T-cell (primary cell): ENCODE measurements at regions not wholly inside any gene's neighbourhood (a gene's known extent, or its start where the extent isn't known, plus 50 kb on each side); places are given as distances from the start of the nearest gene placed in this dataset.
"Not testable (repeated sequence)": the region's sequence is repeated elsewhere in the genome, so short reads cannot be mapped to it uniquely, and the experiment has no call there.

Experiments
- ATAC-seq, 4 experiments: fragments of 200-7000 bp in 3 of 4; fragments of 150-1000 bp in 1 of 4; cut with Tn5 transposase; replicated peaks in 1 of 4; 1 replicate in 3 of 4; 2 replicates in 1 of 4; pipeline ENCODE4 v1.10.0; 2021; ENCODE audit warnings: moderate library complexity in 3 of 4, mild to moderate bottlenecking in 2 of 4, moderate number of reproducible peaks in 1 of 4
- CTCF ChIA-PET, 2 donors: fragments of 300-600 bp; sonication (Branson Sonifier 250); formaldehyde crosslinking; loops; one replicate each; lab custom pipeline; 2022; ENCODE audit warnings: antibody characterized with exemption in 2 of 2; lab: Charles Lee
- POLR2A ChIA-PET, 2 donors: fragments of 300-600 bp; sonication (Branson Sonifier 250); formaldehyde crosslinking; loops; one replicate each; lab custom pipeline; 2022; ENCODE audit warnings: antibody characterized with exemption in 2 of 2; lab: Charles Lee
- DNase-seq, 35 experiments: peaks; one replicate each; pipeline versions ENCODE4 v3.0.0 to v3.0.0-alpha.2; 2013 to 2023
- H3K27ac ChIP-seq: one replicate; pipeline ENCODE4 v1.5.1; 2013; ENCODE audit warnings: low read length
- H3K27me3 ChIP-seq, 2 experiments: replicated peaks in 1 of 2; 1 replicate in 1 of 2; 2 replicates in 1 of 2; pipeline versions ENCODE4 v1.6.1 to v1.7.0; 2013; ENCODE audit warnings: low read length in 1 of 2, mixed read lengths in 1 of 2; ENCODE audit not compliant: control insufficient read depth in 2 of 2, insufficient read depth in 2 of 2; ENCODE audit errors: extremely low read depth in 1 of 2
- H3K36me3 ChIP-seq, 2 donors: 1 replicate in 1 of 2; 2 replicates in 1 of 2; pipeline versions ENCODE4 v1.6.1 to v1.7.0; 2013; ENCODE audit warnings: low read length in 1 of 2; ENCODE audit not compliant: control insufficient read depth in 2 of 2, insufficient read depth in 1 of 2; ENCODE audit errors: extremely low read depth in 1 of 2
- H3K4me1 ChIP-seq, 2 experiments: 1 replicate in 1 of 2; 2 replicates in 1 of 2; pipeline versions ENCODE4 v1.6.1 to v1.7.0; 2013; ENCODE audit warnings: low read length in 2 of 2, mixed read lengths in 1 of 2; ENCODE audit not compliant: insufficient read depth in 2 of 2, control insufficient read depth in 1 of 2; ENCODE audit errors: extremely low read depth in 1 of 2
- H3K4me3 ChIP-seq, 2 donors: 1 replicate in 1 of 2; 2 replicates in 1 of 2; pipeline versions ENCODE4 v1.5.1 to v1.7.0; 2013; ENCODE audit warnings: mild to moderate bottlenecking in 2 of 2, low read length in 1 of 2, moderate library complexity in 1 of 2; ENCODE audit not compliant: control insufficient read depth in 1 of 2; ENCODE audit errors: extremely low read depth in 1 of 2
- H3K9me3 ChIP-seq: 2 replicates; pipeline ENCODE4 v1.7.0; 2013
- H3K27ac Mint-ChIP-seq, 2 donors: one replicate each; pipeline ENCODE4 v1.8.0; 2020 to 2021; ENCODE audit warnings: mild to moderate bottlenecking in 2 of 2, mixed read lengths in 2 of 2
- H3K27me3 Mint-ChIP-seq, 2 donors: one replicate each; pipeline ENCODE4 v1.8.0; 2021 to 2022; ENCODE audit warnings: mixed read lengths in 2 of 2
- H3K36me3 Mint-ChIP-seq: one replicate; pipeline ENCODE4 v1.8.0; 2021; ENCODE audit warnings: mixed read lengths
- H3K4me1 Mint-ChIP-seq, 3 donors: one replicate each; pipeline ENCODE4 v1.8.0; 2020 to 2022; ENCODE audit warnings: mixed read lengths in 3 of 3, mild to moderate bottlenecking in 1 of 3
- H3K4me3 Mint-ChIP-seq, 3 donors: one replicate each; pipeline ENCODE4 v1.8.0; 2020 to 2022; ENCODE audit warnings: mild to moderate bottlenecking in 3 of 3, mixed read lengths in 3 of 3, moderate library complexity in 3 of 3
- H3K9me3 Mint-ChIP-seq, 3 donors: one replicate each; pipeline ENCODE4 v1.8.0; 2020 to 2022; ENCODE audit warnings: mixed read lengths in 3 of 3
- WGBS: methylation state at CpG from one replicate; pipeline ENCODE4 v1.1.5; 2013; ENCODE audit warnings: missing lambda C conversion rate; ENCODE audit not compliant: insufficient coverage; 5-methylcytosine and 5-hydroxymethylcytosine counted together

- no peak for ATAC-seq
- Histone ChIP-seq H3K4me3 (no peak overlapping the region), H3K4me1 (no peaks in the 10 kb centered on the region), H3K9me3 (no peaks in the 10 kb centered on the region), H3K27ac (no peak overlapping the region), H3K36me3 (no peaks in the 10 kb centered on the region), H3K27me3 (peaks cover 0 to 9% of the 10 kb centered on the region in 2 experiments)
- H3K9me3 Mint-ChIP-seq: no peaks in the 10 kb centered on the region
- no peak overlapping the region for H3K4me3 Mint-ChIP-seq
- WGBS: 50% methylated on average over 1 of the region's 3 CpGs
- ChIA-PET POLR2A (no interaction called here), CTCF (no interaction called here)
- H3K36me3 Mint-ChIP-seq: no peaks in the 10 kb centered on the region
- H3K4me1 Mint-ChIP-seq: no peaks in the 10 kb centered on the region
- peaks cover 6 to 14% of the 10 kb centered on the region in 2 donors for H3K27me3 Mint-ChIP-seq
- H3K27ac Mint-ChIP-seq: no peak overlapping the region
- no peak for DNase-seq
These were observed 106.3 kb upstream of the IL12A start for GRCh38 chr3:159882367-159882766.

GRCh38 chr3:159882790-159883779 is 105.5 kb upstream of the IL12A start:
- Histone ChIP-seq H3K27me3 (peaks cover 0 to 7% of the 10 kb centered on the region in 2 experiments), H3K4me1 (no peaks in the 10 kb centered on the region), H3K36me3 (no peaks in the 10 kb centered on the region), H3K9me3 (no peaks in the 10 kb centered on the region), H3K27ac (no peak overlapping the region), H3K4me3 (no peak overlapping the region)
- H3K4me1 Mint-ChIP-seq: no peaks in the 10 kb centered on the region
- H3K4me3 Mint-ChIP-seq: no peak overlapping the region
- no peak for DNase-seq
- H3K27me3 Mint-ChIP-seq: peaks cover 2 to 14% of the 10 kb centered on the region in 2 donors
- no peaks in the 10 kb centered on the region for H3K9me3 Mint-ChIP-seq
- no peak for ATAC-seq
- CTCF ChIA-PET: interaction anchor here (0.5 to 2.2 kb wide), 5 partner anchors 8 to 530 kb away, joined by 3 to 6 read pairs (median 3); no protein-coding TSS in a partner anchor
- no peak overlapping the region for H3K27ac Mint-ChIP-seq
- WGBS: 51% methylated on average over 3 of the region's 12 CpGs
- POLR2A ChIA-PET: interaction anchor here in 1 of 2 donors (0.6 kb wide), 1 partner anchor 1890 kb away, joined by 3 read pairs; no protein-coding TSS in a partner anchor
- no peaks in the 10 kb centered on the region for H3K36me3 Mint-ChIP-seq

DNA sequence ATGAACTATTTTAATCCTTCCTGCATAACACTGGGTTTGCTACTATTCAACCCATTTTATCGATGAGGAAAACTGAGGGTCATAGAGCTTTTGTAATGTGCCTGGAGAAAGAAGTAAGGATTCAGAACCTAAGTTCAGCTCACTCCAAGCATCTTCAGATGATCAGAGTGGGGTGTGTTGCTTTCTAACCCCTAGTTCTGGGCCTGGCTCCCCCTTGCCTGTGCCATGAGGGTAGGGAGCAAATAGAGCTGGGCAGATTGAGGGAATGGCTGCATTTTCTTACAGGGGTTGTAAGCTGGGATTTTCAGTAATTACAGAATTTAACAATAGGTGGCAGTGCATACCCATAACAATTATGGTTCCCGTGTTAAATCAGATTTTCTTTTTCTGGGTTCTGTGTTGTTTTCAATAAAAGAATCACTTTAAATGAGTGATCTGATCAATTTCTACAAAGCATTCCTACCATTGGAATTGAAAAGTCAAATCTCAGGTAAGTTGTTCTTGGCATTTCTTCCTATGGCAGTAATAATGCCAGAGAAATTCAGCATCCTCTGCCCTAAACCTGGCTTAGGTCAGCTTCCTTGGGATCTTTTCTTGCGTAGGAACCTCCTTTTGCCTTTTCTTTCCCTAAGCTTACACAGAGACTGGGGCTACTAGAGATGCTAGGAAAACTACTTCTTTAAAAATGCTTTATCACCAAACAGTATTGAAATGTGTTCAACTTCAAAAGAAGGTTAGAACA is 103.8 kb upstream of the IL12A start:
- no peak overlapping the region for H3K4me3 ChIP-seq
- Mint-ChIP-seq H3K27me3 (peaks cover 0 to 14% of the 10 kb centered on the region in 2 donors), H3K36me3 (no peaks in the 10 kb centered on the region), H3K4me1 (no peaks in the 10 kb centered on the region), H3K9me3 (no peaks in the 10 kb centered on the region), H3K4me3 (no peak overlapping the region), H3K27ac (no peak overlapping the region)
- no CpG with 5 or more reads among the region's 3 CpGs for WGBS
- H3K36me3 ChIP-seq: no peaks in the 10 kb centered on the region
- DNase-seq (peak in 1 of 35 experiments; percentile 38), ATAC-seq (no peak)
- H3K4me1 ChIP-seq: no peaks in the 10 kb centered on the region
- no peaks in the 10 kb centered on the region for H3K9me3 ChIP-seq
- ChIA-PET CTCF (interaction anchor here (0.6 to 2.6 kb wide), 11 partner anchors 10 to 529 kb away, joined by 3 to 13 read pairs (median 4); no protein-coding TSS in a partner anchor), POLR2A (no interaction called here)
- H3K27me3 ChIP-seq: peaks cover 0 to 7% of the 10 kb centered on the region in 2 experiments
- H3K27ac ChIP-seq: no peak overlapping the region

GRCh38 chr3:159886050-159886449 is 102.6 kb upstream of the IL12A start:
- Histone ChIP-seq H3K4me1 (no peaks in the 10 kb centered on the region), H3K27ac (no peak overlapping the region), H3K9me3 (no peaks in the 10 kb centered on the region), H3K4me3 (no peak overlapping the region), H3K27me3 (peaks cover 0 to 7% of the 10 kb centered on the region in 2 experiments), H3K36me3 (no peaks in the 10 kb centered on the region)
- no peak for ATAC-seq
- no peak overlapping the region for H3K4me3 Mint-ChIP-seq
- WGBS: 33% methylated on average over 1 of the region's 3 CpGs
- no peaks in the 10 kb centered on the region for H3K36me3 Mint-ChIP-seq
- no peak overlapping the region for H3K27ac Mint-ChIP-seq
- H3K4me1 Mint-ChIP-seq: no peaks in the 10 kb centered on the region
- ChIA-PET POLR2A (no interaction called here), CTCF (interaction anchor here (0.6 to 2.6 kb wide), 9 partner anchors 9 to 527 kb away, joined by 3 to 13 read pairs (median 3); no protein-coding TSS in a partner anchor)
- no peaks in the 10 kb centered on the region for H3K9me3 Mint-ChIP-seq
- DNase-seq: no peak
- peaks cover 0 to 6% of the 10 kb centered on the region in 2 donors for H3K27me3 Mint-ChIP-seq

DNA sequence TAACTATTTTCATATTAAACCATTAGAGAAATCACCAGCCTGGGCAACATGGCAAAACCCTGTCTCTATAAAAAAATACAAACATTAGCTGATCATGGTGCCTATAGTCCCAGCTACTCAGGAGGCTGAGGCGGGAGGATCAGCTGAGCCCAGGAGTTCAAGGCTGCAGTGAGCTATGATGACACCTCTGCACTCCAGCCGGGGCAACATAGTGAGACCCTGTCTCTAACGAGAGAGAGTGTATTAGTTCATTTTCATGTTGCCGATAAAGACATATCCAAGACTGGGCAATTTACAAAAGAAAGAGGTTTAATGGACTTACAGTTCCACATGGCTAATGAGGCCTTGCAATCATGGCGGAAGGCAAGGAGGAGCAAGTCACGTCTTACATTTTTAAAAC is 102.1 kb upstream of the IL12A start:
- H3K36me3 ChIP-seq, H3K4me3 Mint-ChIP-seq, H3K27ac ChIP-seq, ATAC-seq, POLR2A ChIA-PET, H3K4me1 ChIP-seq, H3K36me3 Mint-ChIP-seq, H3K27me3 Mint-ChIP-seq, H3K4me1 Mint-ChIP-seq, H3K27me3 ChIP-seq, DNase-seq, H3K9me3 Mint-ChIP-seq, H3K27ac Mint-ChIP-seq, H3K9me3 ChIP-seq, H3K4me3 ChIP-seq: not testable (repeated sequence)
- WGBS: 93% methylated on average over 2 of the region's 6 CpGs
- CTCF ChIA-PET: interaction anchor here (0.6 to 2.6 kb wide), 5 partner anchors 11 to 527 kb away, joined by 3 to 13 read pairs (median 3); no protein-coding TSS in a partner anchor

- Mint-ChIP-seq H3K9me3 (no peaks in the 10 kb centered on the region), H3K4me3 (no peak overlapping the region), H3K4me1 (no peaks in the 10 kb centered on the region), H3K27ac (no peak overlapping the region), H3K36me3 (no peaks in the 10 kb centered on the region), H3K27me3 (peaks cover 0 to under 1% of the 10 kb centered on the region in 2 donors)
- no peaks in the 10 kb centered on the region for H3K4me1 ChIP-seq
- CTCF ChIA-PET: interaction anchor here in 1 of 2 donors (1.7 to 2.1 kb wide), 2 partner anchors 10 to 526 kb away, joined by 3 to 6 read pairs; no protein-coding TSS in a partner anchor
- H3K36me3 ChIP-seq: no peaks in the 10 kb centered on the region
- no peak for DNase-seq
- no peak overlapping the region for H3K27ac ChIP-seq
- WGBS: 100% methylated on average over 1 of the region's 5 CpGs
- POLR2A ChIA-PET: no interaction called here
- no peaks in the 10 kb centered on the region for H3K9me3 ChIP-seq
- H3K4me3 ChIP-seq: no peak overlapping the region
- ATAC-seq: no peak
- peaks cover 0 to 7% of the 10 kb centered on the region in 2 experiments for H3K27me3 ChIP-seq
These were observed 101.5 kb upstream of the IL12A start for GRCh38 chr3:159887168-159887567.
